Tibial nerve (tissue), 4 donors: ENCODE measurements at regions not wholly inside any gene's neighbourhood (a gene's known extent, or its start where the extent isn't known, plus 50 kb on each side); places are given as distances from the start of the nearest gene placed in this dataset.

Experiments
- EP300 ChIP-seq, 2 donors: sonication (generic); formaldehyde crosslinking; IDR thresholded peaks; one replicate each; pipeline ENCODE4 v1.6.1; 2017; ENCODE audit warnings: antibody characterized with exemption in 2 of 2, mild to moderate bottlenecking in 1 of 2
- POLR2A ChIP-seq, 2 donors: fragments of 450-650 bp; IDR thresholded peaks; one replicate each; pipeline ENCODE4 v1.6.1; 2017; ENCODE audit warnings: antibody characterized with exemption in 2 of 2, mild to moderate bottlenecking in 2 of 2, moderate library complexity in 2 of 2
- TF ChIP-seq, protein P1 (sequence below), 5 experiments: fragments of 200-600 bp in 3 of 5; fragments of 450-650 bp in 2 of 5; sonication (generic) in 3 of 5; IDR thresholded peaks; one replicate each; pipeline ENCODE4 v1.5.1; 2016 to 2019; ENCODE audit warnings: antibody characterized with exemption in 5 of 5, mild to moderate bottlenecking in 3 of 5, moderate library complexity in 2 of 5

DNA sequence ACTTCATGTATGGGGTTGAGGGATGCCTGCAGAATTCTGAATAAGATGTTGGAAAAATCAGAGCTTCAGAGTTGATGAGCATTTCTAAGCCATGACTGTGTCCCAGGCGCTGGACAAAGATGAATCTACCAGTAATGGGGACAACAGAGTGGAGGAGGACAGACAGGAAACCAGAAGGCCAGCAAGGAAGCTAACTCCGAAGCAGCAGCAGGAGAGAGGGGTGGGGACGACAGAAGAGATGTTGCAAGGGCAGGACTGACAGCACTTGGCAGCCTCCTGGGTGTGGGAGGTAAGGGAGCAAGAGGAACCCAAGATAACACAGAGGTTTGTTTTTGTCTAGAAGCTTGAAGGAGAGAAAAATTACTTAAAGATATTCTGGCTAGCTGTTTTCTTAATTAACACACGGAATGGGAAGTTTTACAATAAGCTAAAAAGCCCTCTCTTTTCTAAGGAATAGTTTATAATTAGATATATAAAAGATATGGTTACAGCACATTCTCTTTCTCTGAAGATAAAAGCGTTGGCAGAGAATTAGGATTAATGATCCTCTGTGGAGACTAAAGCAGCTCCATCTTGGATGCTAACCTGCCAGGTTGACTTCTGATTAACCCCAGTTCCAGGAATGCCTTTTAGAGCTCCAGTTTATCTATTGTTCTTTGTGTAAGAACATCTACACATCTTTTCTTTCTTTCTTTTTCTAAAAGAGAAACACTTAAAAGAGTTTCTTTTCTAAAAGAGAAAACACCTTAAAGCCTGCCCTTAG lies 92.7 kb downstream of the TENT5C start:
- TF ChIP-seq, protein P1, sequence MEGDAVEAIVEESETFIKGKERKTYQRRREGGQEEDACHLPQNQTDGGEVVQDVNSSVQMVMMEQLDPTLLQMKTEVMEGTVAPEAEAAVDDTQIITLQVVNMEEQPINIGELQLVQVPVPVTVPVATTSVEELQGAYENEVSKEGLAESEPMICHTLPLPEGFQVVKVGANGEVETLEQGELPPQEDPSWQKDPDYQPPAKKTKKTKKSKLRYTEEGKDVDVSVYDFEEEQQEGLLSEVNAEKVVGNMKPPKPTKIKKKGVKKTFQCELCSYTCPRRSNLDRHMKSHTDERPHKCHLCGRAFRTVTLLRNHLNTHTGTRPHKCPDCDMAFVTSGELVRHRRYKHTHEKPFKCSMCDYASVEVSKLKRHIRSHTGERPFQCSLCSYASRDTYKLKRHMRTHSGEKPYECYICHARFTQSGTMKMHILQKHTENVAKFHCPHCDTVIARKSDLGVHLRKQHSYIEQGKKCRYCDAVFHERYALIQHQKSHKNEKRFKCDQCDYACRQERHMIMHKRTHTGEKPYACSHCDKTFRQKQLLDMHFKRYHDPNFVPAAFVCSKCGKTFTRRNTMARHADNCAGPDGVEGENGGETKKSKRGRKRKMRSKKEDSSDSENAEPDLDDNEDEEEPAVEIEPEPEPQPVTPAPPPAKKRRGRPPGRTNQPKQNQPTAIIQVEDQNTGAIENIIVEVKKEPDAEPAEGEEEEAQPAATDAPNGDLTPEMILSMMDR (IDR thresholded peaks at IDR 0.05) = no peak
- no peak for TF ChIP-seq POLR2A (IDR thresholded peaks at IDR 0.05)
- TF ChIP-seq EP300 (IDR thresholded peaks at IDR 0.05) = no peak
